B cell (primary cell): ENCODE measurements at regions not wholly inside any gene's neighbourhood (a gene's known extent, or its start where the extent isn't known, plus 50 kb on each side); places are given as distances from the start of the nearest gene placed in this dataset.

Source experiments
- ATAC-seq: fragments of 200-7000 bp; cut with Tn5 transposase; one replicate; pipeline ENCODE4 v1.10.0; 2021; ENCODE audit warnings: low read depth, mild to moderate bottlenecking, moderate number of reproducible peaks, moderate library complexity
- CTCF ChIA-PET: fragments of 350-600 bp; sonication (Branson Sonifier 250); formaldehyde crosslinking; loops from one replicate; lab custom pipeline; 2021; ENCODE audit warnings: antibody characterized with exemption, inconsistent platforms; lab: Charles Lee
- POLR2A ChIA-PET: fragments of 350-600 bp; sonication (Branson Sonifier 250); formaldehyde crosslinking; loops from one replicate; lab custom pipeline; 2021; ENCODE audit warnings: antibody characterized with exemption; lab: Charles Lee
- DNase-seq: peaks from one replicate; pipeline ENCODE4 v3.0.0; 2013
- H2AFZ ChIP-seq: 2 replicates; pipeline ENCODE4 v1.6.1; 2012; ENCODE audit warnings: mild to moderate bottlenecking, low read depth, low read length; ENCODE audit not compliant: insufficient read depth, poor library complexity, severe bottlenecking
- H3K27ac ChIP-seq, 2 donors: 1 replicate in 1 of 2; 2 replicates in 1 of 2; pipeline ENCODE4 v1.5.1; 2012 to 2013; ENCODE audit warnings: low read length in 2 of 2, mild to moderate bottlenecking in 2 of 2, moderate library complexity in 1 of 2
- H3K27me3 ChIP-seq, 4 experiments: fragments of 200-600 bp in 1 of 4; sonication (generic) in 1 of 4; replicated peaks in 1 of 4; 1 replicate in 2 of 4; 2 replicates in 2 of 4; pipeline versions ENCODE4 v1.6.1 to v1.7.0; 2013 to 2016; ENCODE audit warnings: low read length in 3 of 4, mild to moderate bottlenecking in 2 of 4, mixed read lengths in 1 of 4, moderate library complexity in 1 of 4; ENCODE audit not compliant: insufficient read depth in 4 of 4, control insufficient read depth in 3 of 4; ENCODE audit errors: control extremely low read depth in 1 of 4
- H3K36me3 ChIP-seq, 2 experiments: replicated peaks in 1 of 2; 1 replicate in 1 of 2; 2 replicates in 1 of 2; pipeline versions ENCODE4 v1.6.1 to v1.7.1; 2013; ENCODE audit warnings: low read length in 1 of 2; ENCODE audit not compliant: insufficient read depth in 2 of 2, control insufficient read depth in 1 of 2; ENCODE audit errors: control extremely low read depth in 1 of 2, extremely low read depth in 1 of 2
- H3K4me1 ChIP-seq, 2 donors: fragments of 200-600 bp in 1 of 2; sonication (generic) in 1 of 2; 1 replicate in 1 of 2; 2 replicates in 1 of 2; pipeline versions ENCODE4 v1.5.1 to v1.6.1; 2013 to 2017; ENCODE audit warnings: low read length in 2 of 2; ENCODE audit not compliant: control insufficient read depth in 2 of 2, insufficient read depth in 2 of 2
- H3K4me2 ChIP-seq: replicated peaks from 2 replicates; pipeline ENCODE3; 2012; ENCODE audit warnings: mild to moderate bottlenecking, low read depth, low read length; ENCODE audit not compliant: poor library complexity, severe bottlenecking
- H3K4me3 ChIP-seq, 5 experiments: fragments of 200-600 bp in 1 of 5; sonication (generic) in 1 of 5; 1 replicate in 3 of 5; 2 replicates in 2 of 5; pipeline versions ENCODE4 v1.5.1 to v1.7.0; 2011 to 2016; ENCODE audit warnings: low read length in 4 of 5, mild to moderate bottlenecking in 4 of 5, low read depth in 2 of 5, control low read depth in 1 of 5, moderate library complexity in 1 of 5; ENCODE audit not compliant: insufficient read depth in 1 of 5; ENCODE audit errors: control extremely low read depth in 1 of 5, extremely low read depth in 1 of 5
- H3K79me2 ChIP-seq: fragments of 200-600 bp; sonication (generic); one replicate; pipeline ENCODE4 v1.6.0; 2016; ENCODE audit warnings: low read length; ENCODE audit not compliant: control insufficient read depth, insufficient read depth
- H3K9ac ChIP-seq: fragments of 200-600 bp; sonication (generic); 2 replicates; pipeline ENCODE4 v1.6.1; 2017; ENCODE audit warnings: mild to moderate bottlenecking, low read length, moderate library complexity
- H3K9me3 ChIP-seq, 3 donors: one replicate each; pipeline versions ENCODE4 v1.6.1 to v1.7.1; 2013; ENCODE audit warnings: low read length in 2 of 3; ENCODE audit not compliant: control insufficient read depth in 2 of 3, insufficient read depth in 1 of 3; ENCODE audit errors: control extremely low read depth in 1 of 3
- H4K20me1 ChIP-seq: 2 replicates; pipeline ENCODE4 v1.6.0; 2012; ENCODE audit warnings: mild to moderate bottlenecking, low read length; ENCODE audit not compliant: insufficient read depth, control insufficient read depth, poor library complexity, severe bottlenecking
- H3K27ac Mint-ChIP-seq: one replicate; pipeline ENCODE4 v1.8.0; 2021; ENCODE audit warnings: mixed read lengths
- H3K27me3 Mint-ChIP-seq: one replicate; pipeline ENCODE4 v1.8.0; 2021; ENCODE audit warnings: mixed read lengths
- H3K4me1 Mint-ChIP-seq: one replicate; pipeline ENCODE4 v1.8.0; 2021; ENCODE audit warnings: mixed read lengths
- H3K4me3 Mint-ChIP-seq: one replicate; pipeline ENCODE4 v1.8.0; 2021; ENCODE audit warnings: mixed read lengths
- H3K9me3 Mint-ChIP-seq: one replicate; pipeline ENCODE4 v1.8.0; 2022; ENCODE audit warnings: mixed read lengths; ENCODE audit not compliant: insufficient read depth
- EZH2 ChIP-seq: IDR thresholded peaks from 2 replicates; pipeline ENCODE4 v1.6.1; 2012; ENCODE audit warnings: borderline replicate concordance, low read depth, mild to moderate bottlenecking, moderate library complexity, low read length; ENCODE audit not compliant: insufficient read depth, poor library complexity, severe bottlenecking
- WGBS: methylation state at CpG from one replicate; pipeline ENCODE4 v1.1.5; 2013; ENCODE audit warnings: missing lambda C conversion rate; ENCODE audit not compliant: insufficient coverage; 5-methylcytosine and 5-hydroxymethylcytosine counted together
- intact Hi-C: fragments of 100-400 bp; cut with micrococcal nuclease; formaldehyde crosslinking; loops from one replicate; pipeline ENCODE4 v1.10.0; 2022
- TF ChIP-seq, protein P1 (sequence below): fragments of 200-600 bp; IDR thresholded peaks from one replicate; pipeline ENCODE4 v1.8.0; 2022; ENCODE audit warnings: antibody characterized with exemption, mild to moderate bottlenecking

DNA sequence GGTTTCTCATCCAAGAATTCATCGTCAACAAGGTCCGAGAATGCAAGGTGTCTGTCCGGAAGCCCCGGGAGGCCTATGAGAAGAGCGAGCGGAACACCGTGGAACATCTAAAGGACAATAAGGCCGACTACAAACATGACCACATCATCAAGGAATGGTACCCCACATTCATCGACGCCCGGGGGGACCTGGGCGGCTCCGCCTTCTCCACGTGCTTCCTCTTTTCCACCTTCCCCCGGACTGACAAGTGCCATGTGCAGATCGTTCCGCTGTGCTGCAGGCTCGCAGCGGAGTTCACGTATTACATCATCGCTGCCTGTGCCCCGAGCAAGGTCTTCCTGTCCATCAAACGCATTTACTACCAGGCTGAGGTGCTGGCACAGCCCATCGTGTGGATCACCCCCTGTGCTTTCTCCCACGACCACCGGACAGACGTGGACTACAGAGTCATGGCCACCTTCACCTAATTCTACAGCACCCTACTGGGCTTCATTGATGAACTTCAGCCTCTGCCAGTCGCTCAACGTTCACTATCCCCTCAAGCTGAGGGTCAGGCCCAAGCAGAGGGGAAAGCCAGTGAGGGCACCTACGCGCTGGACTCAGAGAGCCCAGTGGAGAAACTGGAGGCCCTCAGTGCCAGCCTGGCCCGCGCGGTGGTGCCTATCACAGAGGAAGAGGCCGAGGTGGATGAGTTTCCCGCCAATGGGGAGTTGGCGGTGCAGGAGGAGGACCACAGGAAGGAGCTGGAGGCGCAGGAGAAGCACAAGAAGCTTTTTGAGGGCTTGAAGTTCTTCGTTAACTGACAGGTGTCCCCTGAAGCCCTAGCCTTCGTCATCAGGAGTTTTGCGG lies 125.9 kb upstream of the PABPC4L start:
- H3K4me3 Mint-ChIP-seq: no peak overlapping the region
- intact Hi-C loops: no loop called here
- peaks cover 3% of the 10 kb centered on the region for H3K9me3 Mint-ChIP-seq
- no peaks in the 10 kb centered on the region for H3K27me3 Mint-ChIP-seq
- ChIA-PET CTCF (no interaction called here), POLR2A (no interaction called here)
- no peaks in the 10 kb centered on the region for H4K20me1 ChIP-seq
- no peaks in the 10 kb centered on the region for H3K4me1 ChIP-seq
- no peak for TF ChIP-seq EZH2
- TF ChIP-seq, protein P1, sequence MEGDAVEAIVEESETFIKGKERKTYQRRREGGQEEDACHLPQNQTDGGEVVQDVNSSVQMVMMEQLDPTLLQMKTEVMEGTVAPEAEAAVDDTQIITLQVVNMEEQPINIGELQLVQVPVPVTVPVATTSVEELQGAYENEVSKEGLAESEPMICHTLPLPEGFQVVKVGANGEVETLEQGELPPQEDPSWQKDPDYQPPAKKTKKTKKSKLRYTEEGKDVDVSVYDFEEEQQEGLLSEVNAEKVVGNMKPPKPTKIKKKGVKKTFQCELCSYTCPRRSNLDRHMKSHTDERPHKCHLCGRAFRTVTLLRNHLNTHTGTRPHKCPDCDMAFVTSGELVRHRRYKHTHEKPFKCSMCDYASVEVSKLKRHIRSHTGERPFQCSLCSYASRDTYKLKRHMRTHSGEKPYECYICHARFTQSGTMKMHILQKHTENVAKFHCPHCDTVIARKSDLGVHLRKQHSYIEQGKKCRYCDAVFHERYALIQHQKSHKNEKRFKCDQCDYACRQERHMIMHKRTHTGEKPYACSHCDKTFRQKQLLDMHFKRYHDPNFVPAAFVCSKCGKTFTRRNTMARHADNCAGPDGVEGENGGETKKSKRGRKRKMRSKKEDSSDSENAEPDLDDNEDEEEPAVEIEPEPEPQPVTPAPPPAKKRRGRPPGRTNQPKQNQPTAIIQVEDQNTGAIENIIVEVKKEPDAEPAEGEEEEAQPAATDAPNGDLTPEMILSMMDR: no peak
- DNase-seq (no peak), ATAC-seq (no peak)
- no peak overlapping the region for H3K4me3 ChIP-seq
- H3K27ac Mint-ChIP-seq: no peak overlapping the region
- no peak overlapping the region for H3K27ac ChIP-seq
- WGBS: 91% methylated on average over 41 of the region's 41 CpGs
- peaks cover 0 to 22% (median 0%) of the 10 kb centered on the region in 3 donors for H3K9me3 ChIP-seq
- no peaks in the 10 kb centered on the region for H3K79me2 ChIP-seq
- no peaks in the 10 kb centered on the region for H3K36me3 ChIP-seq
- H3K4me2 ChIP-seq: no peak overlapping the region
- no peak overlapping the region for H2AFZ ChIP-seq
- no peak overlapping the region for H3K9ac ChIP-seq
- H3K4me1 Mint-ChIP-seq: no peaks in the 10 kb centered on the region
- H3K27me3 ChIP-seq: no peaks in the 10 kb centered on the region

GRCh38 chr4:134326866-134327265 lies 125.3 kb upstream of the PABPC4L start:
- intact Hi-C loops: no loop called here

More at GRCh38 chr4:134326866-134327265, 125.3 kb upstream of the PABPC4L start:
- peaks cover 0 to 22% (median 0%) of the 10 kb centered on the region in 3 donors for H3K9me3 ChIP-seq
- H3K4me3 Mint-ChIP-seq: no peak overlapping the region
- ATAC-seq (no peak), DNase-seq (no peak)
- WGBS: 98% methylated on average over 6 of the region's 16 CpGs
- H3K36me3 ChIP-seq: no peaks in the 10 kb centered on the region
- no peak overlapping the region for H3K9ac ChIP-seq
- ChIA-PET POLR2A (no interaction called here), CTCF (no interaction called here)
- H4K20me1 ChIP-seq: no peaks in the 10 kb centered on the region
- H3K27ac Mint-ChIP-seq: no peak overlapping the region
- H3K4me1 ChIP-seq: no peaks in the 10 kb centered on the region
- no peak overlapping the region for H2AFZ ChIP-seq
- no peaks in the 10 kb centered on the region for H3K27me3 Mint-ChIP-seq
- no peak overlapping the region for H3K27ac ChIP-seq
- H3K27me3 ChIP-seq: no peaks in the 10 kb centered on the region
- no peaks in the 10 kb centered on the region for H3K4me1 Mint-ChIP-seq
- H3K4me2 ChIP-seq: no peak overlapping the region
- no peak overlapping the region for H3K4me3 ChIP-seq
- H3K9me3 Mint-ChIP-seq: peaks cover 3% of the 10 kb centered on the region
- TF ChIP-seq, protein P1: no peak
- no peaks in the 10 kb centered on the region for H3K79me2 ChIP-seq
